Activated T-helper 17 cell treated with anti-CD3 and anti-CD28 coated beads, Interleukin-2, amount 50 U/mL, for 72 hours (primary cell): ENCODE measurements at regions not wholly inside any gene's neighbourhood (a gene's known extent, or its start where the extent isn't known, plus 50 kb on each side); places are given as distances from the start of the nearest gene placed in this dataset.

Experiments
- ATAC-seq: fragments of 150-1000 bp; cut with Tn5 transposase; replicated peaks from 2 replicates; pipeline ENCODE4 v1.10.0; 2021; ENCODE audit warnings: mild to moderate bottlenecking, moderate library complexity
- H3K27ac Mint-ChIP-seq: one replicate; pipeline ENCODE4 v1.8.0; 2022; ENCODE audit warnings: mixed read lengths
- H3K27me3 Mint-ChIP-seq: one replicate; pipeline ENCODE4 v1.8.0; 2022; ENCODE audit warnings: mixed read lengths
- H3K36me3 Mint-ChIP-seq: one replicate; pipeline ENCODE4 v1.8.0; 2022; ENCODE audit warnings: low read depth, mild to moderate bottlenecking, mixed read lengths
- H3K4me1 Mint-ChIP-seq: one replicate; pipeline ENCODE4 v1.8.0; 2022; ENCODE audit warnings: mixed read lengths
- H3K4me3 Mint-ChIP-seq: one replicate; pipeline ENCODE4 v1.8.0; 2022; ENCODE audit warnings: mild to moderate bottlenecking, mixed read lengths
- H3K9me3 Mint-ChIP-seq: one replicate; pipeline ENCODE4 v1.8.0; 2022; ENCODE audit warnings: mixed read lengths

DNA sequence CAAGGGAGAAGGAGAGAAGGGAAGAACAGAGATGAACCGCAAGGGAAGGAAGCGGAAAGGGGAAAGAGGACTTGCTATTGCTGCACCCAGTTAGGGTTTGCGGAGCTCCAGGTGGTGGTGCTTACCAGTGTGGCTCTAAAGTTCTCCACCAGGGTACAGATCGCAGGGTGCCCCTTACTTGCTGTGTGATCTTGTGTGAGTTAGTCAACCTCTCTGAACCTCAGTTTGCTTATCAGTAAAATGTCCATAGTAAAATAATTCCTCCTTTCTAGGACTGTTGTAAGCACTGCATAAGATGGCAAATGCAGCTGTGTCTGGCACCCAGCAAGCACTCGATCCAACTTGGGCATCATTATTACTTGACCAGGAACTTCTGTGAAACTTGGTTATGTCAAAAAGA is 230.7 kb upstream of the CDH5 start:
- no peaks in the 10 kb centered on the region for H3K4me1 Mint-ChIP-seq
- no peaks in the 10 kb centered on the region for H3K36me3 Mint-ChIP-seq
- no peak overlapping the region for H3K27ac Mint-ChIP-seq
- no peaks in the 10 kb centered on the region for H3K9me3 Mint-ChIP-seq
- no peak overlapping the region for H3K4me3 Mint-ChIP-seq
- no peak for ATAC-seq
- H3K27me3 Mint-ChIP-seq = peaks cover 20% of the 10 kb centered on the region

DNA sequence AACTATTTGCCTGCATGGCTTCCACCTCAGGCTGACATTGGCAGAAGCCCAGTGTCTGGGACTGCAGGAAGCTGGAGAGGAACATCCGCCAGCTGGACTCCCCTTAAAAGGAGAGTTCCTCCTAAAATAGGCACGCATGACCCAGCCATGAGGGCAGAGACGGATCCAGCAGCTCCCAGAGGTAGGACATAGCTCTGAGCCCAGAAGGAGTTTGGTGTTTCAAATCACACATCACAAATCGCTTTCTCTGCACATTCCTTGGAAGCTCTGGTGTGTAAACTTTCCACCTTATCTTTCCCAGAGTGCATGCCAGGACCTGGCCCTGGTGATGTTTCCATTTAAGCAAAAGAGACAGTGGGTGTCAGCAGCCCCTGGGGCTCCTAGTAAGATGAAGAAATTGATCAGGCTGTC is 231.1 kb upstream of the CDH5 start:
- H3K9me3 Mint-ChIP-seq = no peaks in the 10 kb centered on the region
- no peak for ATAC-seq
- no peak overlapping the region for H3K27ac Mint-ChIP-seq
- H3K27me3 Mint-ChIP-seq = peaks cover 20% of the 10 kb centered on the region
- no peaks in the 10 kb centered on the region for H3K36me3 Mint-ChIP-seq
- H3K4me1 Mint-ChIP-seq = no peaks in the 10 kb centered on the region
- no peak overlapping the region for H3K4me3 Mint-ChIP-seq

DNA sequence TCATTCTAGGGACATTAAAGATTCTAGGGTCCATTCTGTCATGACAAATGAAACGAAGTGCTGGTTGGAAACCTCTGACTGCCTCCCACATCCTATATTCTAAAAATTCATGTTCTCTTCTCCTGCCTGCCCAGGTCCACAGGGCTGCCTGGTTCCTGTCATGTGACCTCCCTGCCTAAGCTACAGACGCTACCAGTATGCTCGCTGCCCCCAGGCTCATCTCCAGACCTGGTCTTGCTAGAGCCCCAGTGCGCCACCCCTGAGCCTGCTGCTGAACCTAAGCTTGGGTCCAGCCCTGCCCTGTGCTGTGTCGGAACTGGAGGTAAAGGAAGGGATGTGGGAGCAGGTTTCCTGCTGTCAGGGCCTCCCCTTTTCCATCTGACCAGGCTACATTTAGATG is 231.6 kb upstream of the CDH5 start:
- Mint-ChIP-seq H3K36me3 (no peaks in the 10 kb centered on the region), H3K27ac (no peak overlapping the region), H3K4me3 (no peak overlapping the region), H3K9me3 (no peaks in the 10 kb centered on the region), H3K27me3 (peaks cover 18% of the 10 kb centered on the region), H3K4me1 (no peaks in the 10 kb centered on the region)
- ATAC-seq = no peak

DNA sequence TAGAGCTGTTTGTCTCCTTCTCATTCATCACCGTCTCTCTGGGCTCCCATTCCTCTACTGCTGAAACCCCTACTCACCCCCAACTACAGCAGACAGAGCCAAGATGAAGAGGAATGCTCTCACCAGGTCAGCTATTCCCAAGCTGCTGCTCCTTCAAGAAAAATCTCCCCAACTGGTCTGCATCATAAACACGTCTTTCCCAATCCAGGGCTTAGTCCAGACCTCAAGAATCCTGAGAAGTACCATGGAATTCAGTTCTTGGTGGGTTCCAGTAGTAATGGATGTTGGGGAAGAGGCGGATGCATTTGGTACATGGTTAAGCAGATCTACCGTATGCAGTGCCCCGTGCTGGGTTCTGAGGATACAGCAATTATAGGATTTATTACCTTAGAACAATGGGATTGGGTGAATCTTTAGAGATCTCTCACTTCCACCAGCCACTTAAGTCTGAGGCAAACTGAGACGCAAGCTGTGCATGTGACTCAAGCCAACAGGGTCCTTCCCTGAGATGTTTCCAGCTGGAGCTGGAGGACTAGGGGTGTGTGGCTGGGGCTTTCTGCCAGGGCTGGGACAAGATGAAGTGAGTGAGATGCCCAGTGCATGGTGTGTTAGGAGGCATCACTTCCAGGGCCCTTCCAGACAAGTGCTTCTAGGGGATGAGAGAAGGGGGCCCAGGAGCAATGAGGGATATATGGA is 232.7 kb upstream of the CDH5 start:
- Mint-ChIP-seq H3K4me3 (no peak overlapping the region), H3K36me3 (no peaks in the 10 kb centered on the region), H3K27me3 (peaks cover 18% of the 10 kb centered on the region), H3K4me1 (no peaks in the 10 kb centered on the region), H3K27ac (no peak overlapping the region), H3K9me3 (no peaks in the 10 kb centered on the region)
- no peak for ATAC-seq

DNA sequence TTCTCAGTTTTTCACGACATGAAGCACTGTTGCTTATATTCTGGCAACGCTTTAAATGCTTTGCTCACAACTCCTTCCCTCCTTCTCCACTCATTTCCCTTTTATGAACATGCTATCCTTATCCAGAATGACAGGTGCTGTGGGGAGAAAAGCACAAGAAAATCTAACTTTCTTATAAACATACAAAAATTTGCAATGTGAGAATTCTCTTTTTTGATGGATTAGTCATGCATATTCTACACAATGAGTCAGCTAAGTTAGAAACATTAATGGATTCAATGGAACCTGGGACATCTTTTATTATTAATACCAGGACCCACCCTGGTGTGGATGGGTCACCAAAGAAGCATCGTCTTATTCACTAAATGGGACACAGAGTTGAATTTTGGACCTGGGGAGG is 234.6 kb upstream of the CDH5 start:
- H3K4me1 Mint-ChIP-seq = no peaks in the 10 kb centered on the region
- no peak overlapping the region for H3K4me3 Mint-ChIP-seq
- H3K9me3 Mint-ChIP-seq = no peaks in the 10 kb centered on the region

DNA sequence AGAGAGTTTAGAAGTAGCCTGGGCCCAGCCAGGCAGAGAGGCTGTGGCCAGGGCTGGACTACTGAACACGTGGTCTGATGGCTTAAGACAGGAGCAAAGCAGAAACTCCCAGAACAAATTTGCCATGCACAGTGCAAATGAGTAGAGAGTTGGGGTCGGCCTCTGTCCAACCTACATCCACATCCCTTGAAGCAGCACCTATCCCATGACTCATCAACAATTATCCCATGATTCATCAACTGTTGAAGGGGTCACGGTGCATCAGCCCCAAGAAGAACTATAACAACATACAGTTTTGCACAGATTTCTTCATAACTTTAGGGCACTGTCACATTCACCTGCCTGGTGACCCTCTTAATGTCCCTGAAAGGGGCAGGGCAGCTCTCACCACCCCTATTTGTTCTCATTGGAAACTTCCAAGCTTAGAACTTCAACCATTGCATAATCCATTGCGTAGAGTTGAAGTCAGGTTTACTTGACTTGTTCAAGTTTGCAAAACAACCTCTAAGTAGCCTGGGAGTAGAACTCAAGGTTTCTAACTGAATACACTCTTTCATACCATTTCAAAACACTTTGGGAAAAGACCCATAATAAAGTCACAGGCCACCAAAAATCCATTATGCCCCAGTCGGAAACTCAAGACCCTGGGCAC is 235.2 kb upstream of the CDH5 start:
- no peaks in the 10 kb centered on the region for H3K36me3 Mint-ChIP-seq
- peaks cover 39% of the 10 kb centered on the region for H3K27me3 Mint-ChIP-seq
- no peak overlapping the region for H3K4me3 Mint-ChIP-seq
- H3K27ac Mint-ChIP-seq = no peak overlapping the region
- H3K4me1 Mint-ChIP-seq = no peaks in the 10 kb centered on the region
- ATAC-seq = no peak
- H3K9me3 Mint-ChIP-seq = no peaks in the 10 kb centered on the region

More for the DNA sequence above, 234.6 kb upstream of the CDH5 start:
- no peaks in the 10 kb centered on the region for H3K36me3 Mint-ChIP-seq
- peaks cover 36% of the 10 kb centered on the region for H3K27me3 Mint-ChIP-seq
- no peak for ATAC-seq
- no peak overlapping the region for H3K27ac Mint-ChIP-seq

DNA sequence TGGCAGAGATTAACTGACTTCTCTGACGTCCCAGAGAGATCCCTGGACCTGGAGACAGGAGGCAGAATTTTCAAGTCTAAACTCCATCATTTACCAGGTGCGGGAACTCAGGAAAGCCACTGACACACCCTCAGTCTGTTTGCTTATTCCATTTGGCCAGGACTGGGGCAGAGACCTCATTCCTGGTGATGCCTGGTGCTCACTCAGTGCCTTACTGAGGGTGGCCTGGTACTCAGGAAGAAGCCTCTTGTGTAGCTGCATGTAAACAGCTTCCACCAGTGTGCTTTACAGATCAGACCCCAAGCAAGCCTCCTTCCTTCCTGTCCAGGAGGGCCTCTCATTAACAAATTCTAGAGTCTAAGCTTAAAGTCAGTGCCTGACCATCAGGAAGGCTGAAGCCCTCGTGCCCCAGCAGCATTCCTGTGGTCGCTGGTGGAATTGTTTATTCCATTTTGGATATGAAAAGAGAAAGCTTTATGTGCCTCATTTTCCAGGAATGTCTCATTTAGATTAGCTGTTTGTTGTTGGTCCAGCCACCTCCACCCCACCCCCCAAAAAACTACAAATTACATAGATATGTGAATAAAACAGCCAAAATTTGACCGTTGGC is 236.1 kb upstream of the CDH5 start:
- H3K36me3 Mint-ChIP-seq = no peaks in the 10 kb centered on the region
- no peak for ATAC-seq
- H3K4me1 Mint-ChIP-seq = no peaks in the 10 kb centered on the region
- no peaks in the 10 kb centered on the region for H3K9me3 Mint-ChIP-seq
- H3K27ac Mint-ChIP-seq = no peak overlapping the region
- peaks cover 41% of the 10 kb centered on the region for H3K27me3 Mint-ChIP-seq
- H3K4me3 Mint-ChIP-seq = no peak overlapping the region

DNA sequence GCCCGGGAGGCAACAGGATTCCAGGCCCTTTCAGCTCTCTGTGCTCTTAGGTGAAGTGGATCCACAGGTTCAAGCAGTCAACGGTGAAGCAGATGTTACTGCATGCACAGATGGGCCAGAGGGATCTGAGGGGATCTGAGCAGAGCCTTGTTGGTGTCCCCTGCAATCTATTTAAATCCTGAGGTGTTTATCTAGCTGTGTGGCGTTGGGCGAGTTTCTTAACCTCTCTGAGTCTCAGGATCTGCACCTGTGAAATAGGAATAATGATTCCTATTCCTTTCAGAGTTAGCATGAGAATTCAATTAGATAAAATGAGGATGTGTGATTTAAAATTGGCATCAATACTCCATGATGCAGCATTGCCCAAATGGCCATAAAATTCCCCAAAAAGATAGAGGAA is 237.3 kb upstream of the CDH5 start:
- H3K9me3 Mint-ChIP-seq = no peaks in the 10 kb centered on the region
- no peak overlapping the region for H3K4me3 Mint-ChIP-seq
- no peak for ATAC-seq
- H3K27ac Mint-ChIP-seq = no peak overlapping the region
- peaks cover 43% of the 10 kb centered on the region for H3K27me3 Mint-ChIP-seq
- no peaks in the 10 kb centered on the region for H3K4me1 Mint-ChIP-seq
- H3K36me3 Mint-ChIP-seq = no peaks in the 10 kb centered on the region

DNA sequence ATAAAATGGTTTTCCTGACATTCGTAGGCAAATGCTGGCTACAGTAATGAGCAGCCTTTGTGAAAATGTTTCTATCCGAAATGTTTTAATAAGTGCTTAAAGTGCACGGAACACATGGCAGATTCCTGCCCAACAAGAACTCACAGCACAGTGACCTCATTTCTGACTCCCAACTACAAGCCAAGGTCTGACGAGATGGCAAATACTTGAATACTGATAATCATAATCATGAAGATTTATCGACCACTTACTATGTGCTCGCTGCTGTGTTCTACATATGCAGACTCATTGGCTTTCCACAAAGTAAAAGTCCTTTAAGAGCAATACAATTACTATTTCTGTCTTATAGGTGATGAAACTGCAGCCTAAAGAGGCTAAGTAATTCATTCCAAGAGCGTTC is 238.1 kb upstream of the CDH5 start:
- H3K36me3 Mint-ChIP-seq = no peaks in the 10 kb centered on the region

DNA sequence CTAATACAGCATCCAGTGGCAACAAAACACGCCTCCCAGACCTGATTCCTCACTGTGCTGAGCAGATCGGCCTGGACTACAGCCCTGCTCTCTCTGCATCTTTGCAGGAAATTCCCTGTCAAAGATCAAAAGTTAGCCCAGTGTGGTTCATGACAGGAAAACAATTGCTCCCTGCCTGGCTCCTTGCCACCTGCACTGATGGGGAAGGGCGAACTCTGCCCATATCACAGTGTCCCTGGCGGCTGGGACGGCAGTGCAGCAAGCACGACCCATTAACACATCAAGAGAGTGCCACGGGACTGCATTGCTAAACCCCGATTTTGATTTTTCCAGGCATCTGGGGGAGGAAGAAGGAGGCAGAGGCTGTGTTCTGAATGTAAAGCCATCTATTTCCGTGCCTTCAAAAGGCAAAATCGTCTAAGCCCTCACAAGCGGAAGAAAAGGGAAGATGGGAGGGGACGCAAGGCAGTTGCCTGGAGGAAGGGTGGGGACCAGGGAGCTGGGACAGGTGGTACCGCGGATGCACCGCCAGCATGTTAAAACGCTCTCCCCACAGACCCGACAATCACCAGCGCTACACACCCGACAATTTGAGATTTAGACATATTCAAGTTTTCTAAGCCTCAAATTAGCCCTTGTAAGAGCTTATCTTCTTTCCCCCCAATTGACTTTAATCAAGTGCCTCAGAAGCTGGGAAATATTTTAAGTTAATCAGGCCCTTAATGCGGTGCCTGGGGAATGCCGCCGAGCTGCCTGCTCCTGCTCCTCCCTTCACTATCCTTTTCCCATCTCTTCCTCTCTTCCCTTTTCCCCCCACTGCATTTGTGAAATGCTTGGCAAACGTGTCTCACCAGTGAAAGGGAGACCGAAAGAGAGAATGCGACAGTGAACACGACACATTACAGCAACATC is 238.8 kb upstream of the CDH5 start:
- Mint-ChIP-seq H3K4me1 (no peaks in the 10 kb centered on the region), H3K27me3 (peaks cover 43% of the 10 kb centered on the region), H3K27ac (no peak overlapping the region), H3K36me3 (no peaks in the 10 kb centered on the region), H3K9me3 (no peaks in the 10 kb centered on the region), H3K4me3 (no peak overlapping the region)
- ATAC-seq = no peak

More for the DNA sequence above, 238.1 kb upstream of the CDH5 start:
- no peak for ATAC-seq
- no peak overlapping the region for H3K4me3 Mint-ChIP-seq
- H3K9me3 Mint-ChIP-seq = no peaks in the 10 kb centered on the region
- H3K27me3 Mint-ChIP-seq = peaks cover 43% of the 10 kb centered on the region
- H3K4me1 Mint-ChIP-seq = no peaks in the 10 kb centered on the region
- no peak overlapping the region for H3K27ac Mint-ChIP-seq

DNA sequence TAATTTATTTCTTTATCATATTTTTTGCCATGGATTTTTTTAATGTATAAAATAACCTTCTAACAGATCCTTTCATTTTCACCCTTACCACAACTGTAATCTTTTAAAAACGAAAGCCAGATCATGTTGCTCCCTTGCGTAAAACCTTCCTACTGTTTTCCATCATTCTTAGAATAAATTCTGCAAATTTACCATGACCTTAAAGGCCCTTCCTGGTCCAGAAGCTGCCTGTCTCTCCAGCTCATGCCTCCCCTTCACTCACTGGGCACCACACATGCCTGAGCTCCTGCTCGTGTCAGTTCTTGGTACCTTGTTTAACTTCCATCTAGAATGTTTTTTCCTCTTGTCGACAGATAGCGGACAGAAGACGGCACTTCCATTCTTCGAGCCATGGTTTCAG is 245.0 kb upstream of the CDH5 start:
- ATAC-seq = no peak
- no peaks in the 10 kb centered on the region for H3K4me1 Mint-ChIP-seq
- no peak overlapping the region for H3K27ac Mint-ChIP-seq
- H3K4me3 Mint-ChIP-seq = no peak overlapping the region
- no peaks in the 10 kb centered on the region for H3K36me3 Mint-ChIP-seq
- no peaks in the 10 kb centered on the region for H3K9me3 Mint-ChIP-seq
- H3K27me3 Mint-ChIP-seq = peaks cover 6% of the 10 kb centered on the region

DNA sequence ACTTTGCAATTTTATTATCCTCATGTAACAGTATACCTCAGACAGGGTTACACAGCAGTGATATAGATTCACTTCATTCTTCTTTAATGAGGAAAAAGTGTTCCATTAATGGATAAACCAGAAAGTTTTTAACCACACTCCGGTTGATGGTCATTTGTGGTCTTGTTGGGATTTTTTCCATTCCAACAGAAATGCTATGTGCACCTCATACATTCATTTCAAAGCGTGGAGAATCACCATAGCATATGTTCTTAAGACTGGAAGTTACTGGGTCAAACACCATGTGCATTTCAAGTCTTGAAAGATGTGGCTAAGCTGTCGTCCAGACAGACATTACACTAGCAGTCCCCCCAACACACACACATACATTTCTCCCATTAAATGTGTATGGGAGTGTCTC is 245.8 kb upstream of the CDH5 start:
- H3K4me3 Mint-ChIP-seq = no peak overlapping the region
- no peak for ATAC-seq
- H3K27ac Mint-ChIP-seq = no peak overlapping the region
- H3K4me1 Mint-ChIP-seq = no peaks in the 10 kb centered on the region
- H3K9me3 Mint-ChIP-seq = no peaks in the 10 kb centered on the region
- no peaks in the 10 kb centered on the region for H3K36me3 Mint-ChIP-seq
- H3K27me3 Mint-ChIP-seq = peaks cover 6% of the 10 kb centered on the region

DNA sequence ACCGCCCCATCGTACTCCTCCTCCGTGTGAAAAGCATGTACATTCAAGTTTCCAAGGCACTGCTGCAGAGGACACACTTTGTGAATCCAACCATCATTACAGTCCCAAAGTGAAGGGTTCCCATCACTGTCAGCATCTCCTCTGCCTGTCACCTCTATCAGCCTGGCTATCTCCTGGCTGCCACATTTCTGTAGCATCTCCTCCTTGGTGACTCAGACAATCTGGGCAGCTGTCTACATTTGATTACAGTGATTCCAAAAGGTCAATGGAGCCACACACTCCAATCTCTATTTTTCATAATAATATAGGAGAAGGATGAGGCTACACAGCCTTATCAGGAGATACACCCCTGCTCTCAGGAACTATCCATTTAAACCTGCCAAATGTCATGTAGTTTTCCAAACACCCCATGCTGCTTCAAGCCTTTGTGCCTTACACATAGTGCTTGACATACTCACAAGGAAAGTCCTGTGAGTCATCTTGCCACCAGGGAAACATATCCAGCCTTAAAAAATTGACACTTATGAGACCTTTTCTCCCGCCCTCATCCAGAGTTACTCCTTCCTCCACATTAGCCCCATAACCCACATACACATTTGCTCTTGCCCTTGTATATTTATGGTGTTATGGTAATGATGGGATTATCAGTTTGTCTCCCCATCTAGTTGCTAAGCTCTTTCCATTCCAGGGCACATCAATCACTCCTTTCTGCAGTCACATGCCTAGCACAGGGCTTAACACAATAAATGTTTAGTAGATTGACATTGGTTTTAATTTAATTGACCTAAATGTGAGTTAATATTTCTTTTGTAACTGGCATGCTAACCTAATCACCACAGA is 250.1 kb upstream of the CDH5 start:
- ATAC-seq = no peak

DNA sequence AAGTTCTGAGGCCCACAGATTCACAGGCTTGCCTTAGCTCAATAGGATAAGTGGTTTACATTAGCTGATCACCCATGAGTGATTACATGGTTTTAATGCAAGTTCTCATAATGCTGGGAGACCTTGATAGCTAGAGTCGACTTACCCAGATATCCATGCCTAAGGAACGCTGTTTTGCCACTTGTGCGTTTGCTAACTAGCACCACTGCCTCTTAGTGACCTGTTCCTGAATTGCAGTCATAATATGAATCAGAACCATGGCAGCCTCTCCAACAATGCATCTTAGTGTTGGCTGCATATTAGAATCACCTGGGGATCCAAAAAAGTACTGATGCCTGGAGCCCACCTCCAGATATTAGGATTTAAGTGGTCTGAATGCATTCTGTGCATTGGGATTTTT is 251.1 kb upstream of the CDH5 start:
- H3K27ac Mint-ChIP-seq = no peak overlapping the region
- H3K27me3 Mint-ChIP-seq = no peaks in the 10 kb centered on the region
- no peaks in the 10 kb centered on the region for H3K36me3 Mint-ChIP-seq
- no peak overlapping the region for H3K4me3 Mint-ChIP-seq
- H3K4me1 Mint-ChIP-seq = no peaks in the 10 kb centered on the region
- H3K9me3 Mint-ChIP-seq = no peaks in the 10 kb centered on the region
- ATAC-seq = no peak

More for the DNA sequence above, 250.1 kb upstream of the CDH5 start:
- Mint-ChIP-seq H3K4me1 (no peaks in the 10 kb centered on the region), H3K27ac (no peak overlapping the region), H3K36me3 (no peaks in the 10 kb centered on the region), H3K4me3 (no peak overlapping the region), H3K27me3 (no peaks in the 10 kb centered on the region), H3K9me3 (no peaks in the 10 kb centered on the region)
